HuH-7.5 (cell line): ENCODE measurements at regions not wholly inside any gene's neighbourhood (a gene's known extent, or its start where the extent isn't known, plus 50 kb on each side); places are given as distances from the start of the nearest gene placed in this dataset.

Experiments used
- DNase-seq: peaks from one replicate; pipeline ENCODE4 v3.0.0; 2011; ENCODE audit warnings: low spot score

- DNase-seq: no peak
Observed at GRCh38 chr3:116848248-116848829, 138.8 kb downstream of the TUSC7 start.

- DNase-seq: no peak
Observed at GRCh38 chr3:116849261-116849688, 139.7 kb downstream of the TUSC7 start.

- DNase-seq: no peak
Observed at GRCh38 chr3:116852803-116853202, 143.2 kb downstream of the TUSC7 start.

- DNase-seq: no peak
Observed at GRCh38 chr3:116863270-116863770, 153.7 kb downstream of the TUSC7 start.

- no peak for DNase-seq
Observed at GRCh38 chr3:116863822-116864589, 154.4 kb downstream of the TUSC7 start.

- no peak for DNase-seq
Observed at GRCh38 chr3:116864590-116864927, 155.0 kb downstream of the TUSC7 start.

GRCh38 chr3:116870379-116870778 lies 160.8 kb downstream of the TUSC7 start:
- no peak for DNase-seq

- no peak for DNase-seq
Observed at GRCh38 chr3:116871905-116872304, 162.3 kb downstream of the TUSC7 start.

- DNase-seq: no peak
Observed at GRCh38 chr3:116872688-116873087, 163.1 kb downstream of the TUSC7 start.

- no peak for DNase-seq
Observed at GRCh38 chr3:116873142-116873541, 163.6 kb downstream of the TUSC7 start.

GRCh38 chr3:116877968-116878367 lies 168.4 kb downstream of the TUSC7 start:
- no peak for DNase-seq

GRCh38 chr3:116886202-116886893 lies 176.8 kb downstream of the TUSC7 start:
- no peak for DNase-seq

- DNase-seq: no peak
Observed at GRCh38 chr3:116896116-116896515, 186.5 kb downstream of the TUSC7 start.

GRCh38 chr3:116897382-116897781 lies 187.8 kb downstream of the TUSC7 start:
- DNase-seq: no peak

- DNase-seq: no peak
Observed at GRCh38 chr3:116899253-116899652, 189.7 kb downstream of the TUSC7 start.

GRCh38 chr3:116905334-116905733 lies 195.8 kb downstream of the TUSC7 start:
- DNase-seq: no peak

GRCh38 chr3:116905794-116906193 lies 196.2 kb downstream of the TUSC7 start:
- DNase-seq: no peak

GRCh38 chr3:116912116-116912515 lies 202.5 kb downstream of the TUSC7 start:
- no peak for DNase-seq

- no peak for DNase-seq
Observed at GRCh38 chr3:116914004-116914403, 204.4 kb downstream of the TUSC7 start.

GRCh38 chr3:116916836-116917235 lies 207.3 kb downstream of the TUSC7 start:
- no peak for DNase-seq

GRCh38 chr3:116920826-116921610 lies 211.4 kb downstream of the TUSC7 start:
- DNase-seq: no peak

GRCh38 chr3:116927918-116928317 lies 218.3 kb downstream of the TUSC7 start:
- DNase-seq: no peak
